BE2C (cell line): ENCODE measurements at regions not wholly inside any gene's neighbourhood (a gene's known extent, or its start where the extent isn't known, plus 50 kb on each side); places are given as distances from the start of the nearest gene placed in this dataset.

Experiments used
- DNase-seq: peaks from one replicate; pipeline ENCODE4 v3.0.0-alpha.2; 2020
- H3K27me3 ChIP-seq: fragments of 250-450 bp; sonication (Bioruptor Pico); 2 replicates; pipeline ENCODE4 v1.5.1; 2020; ENCODE audit warnings: mild to moderate bottlenecking
- H3K36me3 ChIP-seq: fragments of 250-450 bp; sonication (Bioruptor Pico); 2 replicates; pipeline ENCODE4 v1.5.1; 2020; ENCODE audit warnings: mild to moderate bottlenecking
- H3K4me1 ChIP-seq: fragments of 250-450 bp; sonication (Bioruptor Pico); 2 replicates; pipeline ENCODE4 v1.5.1; 2020
- H3K4me3 ChIP-seq: 2 replicates; pipeline ENCODE4 v1.5.1; 2011; ENCODE audit warnings: low read depth, low read length
- H3K9me3 ChIP-seq: fragments of 250-450 bp; sonication (Bioruptor Pico); 2 replicates; pipeline ENCODE4 v1.5.1; 2020
- TF ChIP-seq, protein P1 (sequence below): IDR thresholded peaks from 2 replicates; pipeline ENCODE4 v1.5.1; 2012; ENCODE audit warnings: mild to moderate bottlenecking, low read depth, low read length

GRCh38 chr5:13412040-13412595 is 532.4 kb downstream of the DNAH5 start:
- H3K4me1 ChIP-seq: no peaks in the 10 kb centered on the region
- TF ChIP-seq, protein P1, sequence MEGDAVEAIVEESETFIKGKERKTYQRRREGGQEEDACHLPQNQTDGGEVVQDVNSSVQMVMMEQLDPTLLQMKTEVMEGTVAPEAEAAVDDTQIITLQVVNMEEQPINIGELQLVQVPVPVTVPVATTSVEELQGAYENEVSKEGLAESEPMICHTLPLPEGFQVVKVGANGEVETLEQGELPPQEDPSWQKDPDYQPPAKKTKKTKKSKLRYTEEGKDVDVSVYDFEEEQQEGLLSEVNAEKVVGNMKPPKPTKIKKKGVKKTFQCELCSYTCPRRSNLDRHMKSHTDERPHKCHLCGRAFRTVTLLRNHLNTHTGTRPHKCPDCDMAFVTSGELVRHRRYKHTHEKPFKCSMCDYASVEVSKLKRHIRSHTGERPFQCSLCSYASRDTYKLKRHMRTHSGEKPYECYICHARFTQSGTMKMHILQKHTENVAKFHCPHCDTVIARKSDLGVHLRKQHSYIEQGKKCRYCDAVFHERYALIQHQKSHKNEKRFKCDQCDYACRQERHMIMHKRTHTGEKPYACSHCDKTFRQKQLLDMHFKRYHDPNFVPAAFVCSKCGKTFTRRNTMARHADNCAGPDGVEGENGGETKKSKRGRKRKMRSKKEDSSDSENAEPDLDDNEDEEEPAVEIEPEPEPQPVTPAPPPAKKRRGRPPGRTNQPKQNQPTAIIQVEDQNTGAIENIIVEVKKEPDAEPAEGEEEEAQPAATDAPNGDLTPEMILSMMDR: no peak
- no peaks in the 10 kb centered on the region for H3K27me3 ChIP-seq
- no peak overlapping the region for H3K4me3 ChIP-seq
- H3K9me3 ChIP-seq: no peaks in the 10 kb centered on the region; the same call in 1 of the 2 replicates
- H3K36me3 ChIP-seq: no peaks in the 10 kb centered on the region
- DNase-seq: no peak

DNA sequence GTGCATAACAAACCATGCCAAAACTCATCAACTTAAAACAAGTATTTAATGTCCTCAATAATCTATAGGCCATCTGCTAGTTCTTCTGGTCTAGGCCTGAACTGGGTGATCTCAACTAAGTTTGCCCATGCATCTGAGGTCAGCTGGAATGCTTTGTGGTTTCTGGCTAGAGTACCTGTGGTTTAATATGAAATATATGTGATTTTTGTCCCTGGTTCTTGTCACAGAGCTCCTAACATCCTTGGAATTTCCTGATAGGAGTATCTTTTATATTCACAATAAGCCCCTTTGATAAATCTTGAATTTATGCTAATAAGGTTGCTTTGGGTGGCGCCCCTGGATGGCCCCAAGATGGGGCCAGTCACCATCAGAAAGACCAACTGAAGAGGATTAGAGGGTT is 535.9 kb downstream of the DNAH5 start:
- TF ChIP-seq, protein P1: no peak
- Histone ChIP-seq H3K9me3 (no peaks in the 10 kb centered on the region), H3K27me3 (no peaks in the 10 kb centered on the region), H3K4me3 (no peak overlapping the region), H3K4me1 (no peaks in the 10 kb centered on the region), H3K36me3 (no peaks in the 10 kb centered on the region)
- no peak for DNase-seq

- Histone ChIP-seq H3K9me3 (no peaks in the 10 kb centered on the region), H3K27me3 (no peaks in the 10 kb centered on the region), H3K36me3 (no peaks in the 10 kb centered on the region), H3K4me1 (no peaks in the 10 kb centered on the region), H3K4me3 (no peak overlapping the region)
- TF ChIP-seq, protein P1: no peak
- DNase-seq: no peak
Measured at GRCh38 chr5:13403351-13403750, 541.1 kb downstream of the DNAH5 start.

- H3K9me3 ChIP-seq: no peaks in the 10 kb centered on the region; the same call in 1 of the 2 replicates
Measured at GRCh38 chr5:13385066-13385465, 559.4 kb downstream of the DNAH5 start.

DNA sequence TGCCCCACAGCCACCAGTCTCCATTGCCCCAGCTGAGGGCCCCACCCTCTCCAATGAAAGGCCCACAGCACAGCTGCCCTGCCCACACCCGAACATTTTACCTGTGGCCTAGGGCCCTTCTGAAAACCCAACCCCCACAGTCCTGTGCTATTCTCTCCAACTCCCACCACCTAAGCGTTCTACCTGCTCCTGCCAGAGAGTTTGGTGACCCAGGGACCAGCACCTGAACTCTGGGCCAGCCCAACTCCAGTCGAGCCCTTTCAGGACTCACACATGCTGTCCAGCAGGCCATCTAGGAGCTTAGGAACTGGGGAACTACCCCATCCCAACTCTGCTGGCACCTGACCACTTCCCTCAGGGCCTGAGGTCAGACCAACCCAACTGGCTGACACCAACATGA is 562.3 kb downstream of the DNAH5 start:
- H3K4me1 ChIP-seq: no peaks in the 10 kb centered on the region

More at GRCh38 chr5:13385066-13385465, 559.4 kb downstream of the DNAH5 start:
- TF ChIP-seq, protein P1: no peak
- no peaks in the 10 kb centered on the region for H3K27me3 ChIP-seq
- H3K4me3 ChIP-seq: no peak overlapping the region
- no peak for DNase-seq
- H3K4me1 ChIP-seq: no peaks in the 10 kb centered on the region
- no peaks in the 10 kb centered on the region for H3K36me3 ChIP-seq

GRCh38 chr5:13378091-13378490 is 566.4 kb downstream of the DNAH5 start:
- no peaks in the 10 kb centered on the region for H3K36me3 ChIP-seq
- H3K27me3 ChIP-seq: no peaks in the 10 kb centered on the region
- no peak overlapping the region for H3K4me3 ChIP-seq
- no peaks in the 10 kb centered on the region for H3K9me3 ChIP-seq
- no peaks in the 10 kb centered on the region for H3K4me1 ChIP-seq
- TF ChIP-seq, protein P1: no peak
- no peak for DNase-seq

More for the DNA sequence above, 562.3 kb downstream of the DNAH5 start:
- DNase-seq: no peak
- Histone ChIP-seq H3K27me3 (no peaks in the 10 kb centered on the region), H3K36me3 (no peaks in the 10 kb centered on the region), H3K4me3 (no peak overlapping the region), H3K9me3 (no peaks in the 10 kb centered on the region)
- TF ChIP-seq, protein P1: no peak
